Tongue (tissue), 1 donor: ENCODE measurements at regions not wholly inside any gene's neighbourhood (a gene's known extent, or its start where the extent isn't known, plus 50 kb on each side); places are given as distances from the start of the nearest gene placed in this dataset.
"Not testable (repeated sequence)": the region's sequence is repeated elsewhere in the genome, so short reads cannot be mapped to it uniquely, and the experiment has no call there.

Source experiments
- DNase-seq: peaks from one replicate; pipeline ENCODE4 v3.0.0-alpha.2; 2015

GRCh38 chr18:44557616-44558151 is 123.0 kb upstream of the SETBP1 start:
- peak; percentile 33 for DNase-seq

- DNase-seq = peak; percentile 11
Observed at GRCh38 chr18:44558767-44559166, 121.9 kb upstream of the SETBP1 start.

GRCh38 chr18:44562986-44563385 is 117.7 kb upstream of the SETBP1 start:
- no peak for DNase-seq

- DNase-seq = no peak
Observed at GRCh38 chr18:44564922-44565321, 115.8 kb upstream of the SETBP1 start.

- DNase-seq = no peak
Observed at GRCh38 chr18:44568342-44568741, 112.3 kb upstream of the SETBP1 start.

- DNase-seq = no peak
Observed at GRCh38 chr18:44568986-44569385, 111.7 kb upstream of the SETBP1 start.

GRCh38 chr18:44569391-44570055 is 111.2 kb upstream of the SETBP1 start:
- no peak for DNase-seq

- no peak for DNase-seq
Observed at GRCh38 chr18:44579028-44579702, 101.5 kb upstream of the SETBP1 start.

- DNase-seq = no peak
Observed at GRCh38 chr18:44579745-44580144, 100.9 kb upstream of the SETBP1 start.

- no peak for DNase-seq
Observed at GRCh38 chr18:44580159-44580558, 100.5 kb upstream of the SETBP1 start.

GRCh38 chr18:44580782-44581181 is 99.9 kb upstream of the SETBP1 start:
- not testable (repeated sequence) for DNase-seq

- DNase-seq = no peak
Observed at GRCh38 chr18:44582456-44582855, 98.2 kb upstream of the SETBP1 start.

GRCh38 chr18:44584900-44585299 is 95.8 kb upstream of the SETBP1 start:
- DNase-seq = no peak

- DNase-seq = peak; percentile 27
Observed at GRCh38 chr18:44586782-44587524, 93.7 kb upstream of the SETBP1 start.

- no peak for DNase-seq
Observed at GRCh38 chr18:44588508-44588907, 92.2 kb upstream of the SETBP1 start.

- peak; percentile 29 for DNase-seq
Observed at GRCh38 chr18:44589693-44590355, 90.9 kb upstream of the SETBP1 start.

- peak; percentile 19 for DNase-seq
Observed at GRCh38 chr18:44590956-44591670, 89.6 kb upstream of the SETBP1 start.

- peak; percentile 43 for DNase-seq
Observed at GRCh38 chr18:44592639-44593038, 88.0 kb upstream of the SETBP1 start.

GRCh38 chr18:44594799-44595467 is 85.8 kb upstream of the SETBP1 start:
- DNase-seq = peak; percentile 12

- no peak for DNase-seq
Observed at GRCh38 chr18:44597797-44598196, 82.9 kb upstream of the SETBP1 start.

- DNase-seq = no peak
Observed at GRCh38 chr18:44598514-44598913, 82.2 kb upstream of the SETBP1 start.
